RWPE1 (cell line): ENCODE measurements at regions not wholly inside any gene's neighbourhood (a gene's known extent, or its start where the extent isn't known, plus 50 kb on each side); places are given as distances from the start of the nearest gene placed in this dataset.

Source experiments
- CTCF ChIA-PET: fragments of 350-600 bp; sonication (Branson Sonifier 250); formaldehyde crosslinking; extraction: SDS; loops from one replicate; lab custom pipeline; 2021; lab: Yijun Ruan, JAX
- POLR2A ChIA-PET: fragments of 400-600 bp; formaldehyde crosslinking; extraction: SDS; loops from one replicate; lab custom pipeline; 2020; ENCODE audit warnings: antibody characterized with exemption; ENCODE audit not compliant: low non-redundant PET; lab: Yijun Ruan, JAX
- DNase-seq: peaks from one replicate; pipeline ENCODE4 v3.0.0; 2012; ENCODE audit warnings: low spot score
- H3K27ac ChIP-seq: fragments of 450-650 bp; 2 replicates; pipeline ENCODE4 v1.5.1; 2017
- CTCF ChIP-seq: fragments of 450-650 bp; conservative IDR thresholded peaks from 2 replicates; pipeline ENCODE4 v1.5.1; 2017; ENCODE audit warnings: low read depth, mild to moderate bottlenecking

- no peak for DNase-seq
- no peak for TF ChIP-seq CTCF
- CTCF ChIA-PET, result interaction anchor here (0.5 kb wide), 1 partner anchor 15 kb away, joined by 3 read pairs; no protein-coding TSS in a partner anchor
- no peak overlapping the region for H3K27ac ChIP-seq
- POLR2A ChIA-PET, result no interaction called here
Observed at GRCh38 chr5:93154535-93154934, 426.5 kb downstream of the NR2F1-AS1 start.

DNA sequence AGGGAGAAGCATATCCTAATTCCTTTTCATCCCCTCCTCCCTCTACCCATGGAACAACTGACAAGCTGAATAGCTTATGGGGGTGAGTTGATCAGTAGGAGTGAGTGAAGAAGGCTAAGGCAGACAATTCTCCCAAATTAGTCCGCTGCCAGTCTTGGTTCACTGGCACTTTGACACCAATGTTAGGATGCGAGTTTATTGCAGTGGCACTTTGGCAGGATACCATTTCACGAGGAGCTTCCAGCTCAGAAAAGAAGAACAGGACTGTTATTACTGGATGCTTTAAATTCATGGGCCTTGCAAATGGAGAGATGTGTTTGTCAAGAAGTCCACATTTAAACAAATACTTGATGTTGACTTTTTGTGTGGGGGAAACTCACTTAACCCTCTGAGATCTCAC is 427.6 kb downstream of the NR2F1-AS1 start:
- CTCF ChIA-PET, result no interaction called here
- POLR2A ChIA-PET, result no interaction called here
- TF ChIP-seq CTCF, result no peak
- H3K27ac ChIP-seq, result no peak overlapping the region
- DNase-seq, result no peak

DNA sequence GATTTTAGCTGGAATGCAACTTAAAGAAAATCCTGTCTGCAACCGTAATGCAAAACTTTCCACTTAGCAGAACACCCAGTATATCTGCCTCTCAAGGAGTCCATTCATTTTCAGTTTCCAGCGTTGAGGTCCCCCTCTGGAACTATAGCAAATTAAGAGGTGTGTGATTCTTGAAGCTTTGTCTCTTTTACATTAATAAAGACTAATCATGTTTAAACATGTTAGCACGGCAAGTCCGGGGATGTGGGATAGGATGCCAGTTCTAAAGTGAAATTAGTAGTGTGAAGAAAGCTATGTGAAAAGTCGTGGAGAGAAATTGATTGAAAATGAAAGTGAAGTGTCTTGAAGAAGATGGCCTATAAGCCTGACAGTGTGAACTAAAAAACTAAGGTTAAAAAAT is 429.1 kb downstream of the NR2F1-AS1 start:
- TF ChIP-seq CTCF, result no peak
- CTCF ChIA-PET, result interaction anchor here (0.6 to 1.3 kb wide), 2 partner anchors 36 to 570 kb away, joined by 3 read pairs; no protein-coding TSS in a partner anchor
- DNase-seq, result peak; percentile 52
- no peak overlapping the region for H3K27ac ChIP-seq
- POLR2A ChIA-PET, result no interaction called here

DNA sequence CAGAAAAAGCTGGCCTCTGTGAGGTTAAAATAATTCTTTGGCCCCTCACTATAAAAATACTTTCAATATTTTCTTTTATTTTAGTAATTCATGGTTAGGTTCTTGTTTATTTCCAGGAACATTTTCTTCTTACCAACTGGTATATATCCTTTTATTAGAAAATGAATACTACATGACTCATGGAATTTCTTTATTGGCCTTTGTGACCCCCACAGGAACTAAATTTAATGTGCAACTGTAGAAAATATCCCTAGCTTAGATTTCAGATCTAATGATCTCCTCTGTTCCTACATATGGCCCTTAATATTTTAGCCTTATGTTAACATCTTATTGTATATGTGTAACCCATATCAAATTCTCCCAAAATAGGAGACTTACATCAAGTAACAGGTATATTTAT is 429.9 kb downstream of the NR2F1-AS1 start:
- POLR2A ChIA-PET, result no interaction called here
- CTCF ChIA-PET, result no interaction called here
- peak; percentile 70 for DNase-seq
- TF ChIP-seq CTCF, result no peak
- no peak overlapping the region for H3K27ac ChIP-seq

GRCh38 chr5:93150311-93151012 is 430.6 kb downstream of the NR2F1-AS1 start:
- ChIA-PET CTCF (interaction anchor here (0.6 kb wide), 1 partner anchor 107 kb away, joined by 3 read pairs; no protein-coding TSS in a partner anchor), POLR2A (no interaction called here)
- H3K27ac ChIP-seq, result no peak overlapping the region
- TF ChIP-seq CTCF, result no peak
- DNase-seq, result no peak

DNA sequence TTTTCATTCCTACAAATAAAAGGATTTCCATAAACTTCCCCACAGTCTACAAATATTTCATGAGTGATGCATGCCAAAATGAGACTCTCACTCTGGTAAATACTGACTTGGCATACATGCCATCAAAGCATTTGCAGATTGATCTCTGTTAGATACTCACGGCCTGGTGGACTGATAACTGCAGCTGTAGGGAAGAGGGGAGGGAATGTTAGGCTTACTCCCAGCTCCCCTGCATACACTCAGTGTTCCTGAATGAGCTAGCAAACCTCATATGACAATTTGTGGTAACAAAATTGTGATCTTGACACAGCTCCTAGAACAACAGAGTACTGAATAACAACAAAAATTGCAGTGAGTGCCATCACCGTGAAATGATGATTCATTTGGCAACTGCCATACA is 435.3 kb downstream of the NR2F1-AS1 start:
- H3K27ac ChIP-seq, result no peak overlapping the region
- TF ChIP-seq CTCF, result no peak
- ChIA-PET POLR2A (no interaction called here), CTCF (no interaction called here)
- no peak for DNase-seq
